Heart left ventricle (tissue), 16 donors: ENCODE measurements at regions not wholly inside any gene's neighbourhood (a gene's known extent, or its start where the extent isn't known, plus 50 kb on each side); places are given as distances from the start of the nearest gene placed in this dataset.
"Not testable (repeated sequence)": the region's sequence is repeated elsewhere in the genome, so short reads cannot be mapped to it uniquely, and the experiment has no call there.

Source experiments
- ATAC-seq, 4 donors: fragments of 200-7000 bp; cut with Tn5 transposase; one replicate each; pipeline ENCODE4 v1.9.1; 2020 to 2022; ENCODE audit warnings: moderate library complexity in 4 of 4, mild to moderate bottlenecking in 3 of 4, moderate number of reproducible peaks in 1 of 4
- DNase-seq, 5 donors: peaks; one replicate each; pipeline ENCODE4 v3.0.0-alpha.2; 2020
- H3K27ac ChIP-seq, 12 donors: fragments of 200-600 bp; sonication (generic) in 4 of 12; one replicate each; pipeline versions ENCODE4 v1.5.0 to v1.8.0; 2016 to 2022; ENCODE audit warnings: mild to moderate bottlenecking in 2 of 12
- H3K27me3 ChIP-seq, 9 donors: fragments of 200-600 bp; sonication (generic) in 2 of 9; one replicate each; pipeline versions ENCODE4 v1.5.1 to v1.8.0; 2016 to 2022; ENCODE audit warnings: mild to moderate bottlenecking in 3 of 9
- H3K36me3 ChIP-seq, 9 donors: fragments of 200-600 bp; sonication (generic) in 2 of 9; one replicate each; pipeline versions ENCODE4 v1.5.0 to v1.8.0; 2018 to 2022; ENCODE audit warnings: mild to moderate bottlenecking in 2 of 9
- H3K4me1 ChIP-seq, 12 donors: fragments of 200-600 bp; sonication (generic) in 4 of 12; one replicate each; pipeline versions ENCODE4 v1.5.0 to v1.8.0; 2016 to 2022; ENCODE audit warnings: mild to moderate bottlenecking in 3 of 12
- H3K4me3 ChIP-seq, 12 donors: fragments of 200-600 bp; sonication (generic) in 4 of 12; one replicate each; pipeline versions ENCODE4 v1.5.0 to v1.8.0; 2017 to 2022; ENCODE audit warnings: mild to moderate bottlenecking in 9 of 12, moderate library complexity in 4 of 12
- H3K9me3 ChIP-seq, 12 donors: fragments of 200-600 bp; sonication (generic) in 4 of 12; one replicate each; pipeline versions ENCODE4 v1.5.0 to v1.8.0; 2016 to 2022; ENCODE audit warnings: mild to moderate bottlenecking in 1 of 12
- POLR2A ChIP-seq, 2 donors: fragments of 450-650 bp; IDR thresholded peaks; one replicate each; pipeline ENCODE4 v1.6.1; 2017; ENCODE audit warnings: antibody characterized with exemption in 2 of 2, mild to moderate bottlenecking in 2 of 2, moderate library complexity in 2 of 2
- WGBS, 4 donors: extraction: QIAGEN DNeasy Blood & Tissue Kit in 2 of 4; methylation state at CpG; one replicate each; pipeline versions ENCODE4 v1.1.5 to v1.1.7; 2013 to 2018; 5-methylcytosine and 5-hydroxymethylcytosine counted together
- intact Hi-C, 10 donors: fragments of 100-400 bp; cut with DNase I; formaldehyde crosslinking; loops; one replicate each; pipeline versions ENCODE4 v1.11.1 to v1.14.2; 2022
- TF ChIP-seq, protein P1 (sequence below), 12 donors: fragments of 200-600 bp; sonication (generic) in 4 of 12; IDR thresholded peaks; one replicate each; pipeline versions ENCODE4 v1.5.0 to v1.8.0; 2018 to 2022; ENCODE audit warnings: antibody characterized with exemption in 12 of 12, mild to moderate bottlenecking in 5 of 12
- donor health status: ischemic (EF 13 %, LVEDD 7.1; RV severe dilation, severe dysfunction).
- donor health status: healthy with polysubstance abuse.
- donor health status: DM: no; HTN: yes; CAD: no.
- donor health status: DM: no; HTN: no; CAD: no.
- donor health status: ischemic (EF 25% LVEDD 6.9; RV normal size, moderate dysfunction).
- donor health status: ischemic (EF 25% LVEDD 5.7; RV mildly dilated, moderate dysfunction).
- donor health status: healthy.
- donor health status: DM: yes; HTN: yes; CAD: no.
- donor health status: ischemic (EF 35%, LVEDD 5.7; RV mildly dilated, moderate dysfunction).
- donor health status: nonischemic (EF 11% LVEDD 7.7; RV severe dilation, severe dysfunction).
- donor health status: DM: yes; HTN: yes; CAD: no.
- donor health status: PGD.
- donor health status: ischemic (EF 29% LVEDD 5.4; RV normal size, mild dysfunction).
- donor health status: nonischemic (EF 23%, LVEDD 6.1; RV moderate dilation, normal function).

DNA sequence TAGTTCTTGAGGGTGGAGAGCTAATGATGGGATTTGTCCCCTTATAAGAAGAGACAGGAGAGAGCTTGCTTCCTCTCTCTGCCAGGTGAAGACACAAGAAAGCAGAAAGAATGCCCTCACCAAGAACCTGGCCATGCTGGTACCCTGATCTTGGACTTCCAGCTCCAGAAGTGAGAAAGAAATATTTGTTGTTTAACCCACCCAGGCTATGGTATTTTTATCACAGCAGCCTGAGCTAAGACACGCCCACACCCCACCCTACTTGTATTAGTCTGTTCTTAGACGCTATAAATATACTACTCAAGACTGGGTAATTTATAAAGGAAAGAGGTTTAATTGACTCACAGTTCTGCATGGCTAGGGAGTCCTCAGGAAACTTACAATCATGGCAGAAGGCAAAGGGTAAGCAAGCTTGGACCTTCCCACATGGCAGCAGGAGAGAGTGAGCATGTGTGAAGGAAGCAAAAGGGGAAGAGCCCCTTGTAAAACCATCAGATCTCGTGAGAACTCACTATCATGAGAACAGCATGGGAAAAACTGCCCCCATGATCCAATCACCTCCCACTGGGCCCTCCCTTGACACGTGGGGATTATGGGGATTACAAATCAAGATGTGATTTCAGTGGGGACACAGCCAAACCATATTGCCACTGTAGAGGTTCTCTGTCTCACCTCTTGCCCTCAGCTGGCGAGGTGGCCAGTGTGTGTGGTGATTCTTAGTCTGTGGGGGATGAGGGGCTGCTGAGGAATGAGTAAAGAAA, 57.4 kb upstream of the RCBTB2 start:
- ATAC-seq (no peak), DNase-seq (no peak)
- no peaks in the 10 kb centered on the region for H3K36me3 ChIP-seq
- no peaks in the 10 kb centered on the region for H3K9me3 ChIP-seq
- no peak overlapping the region for H3K4me3 ChIP-seq
- intact Hi-C loops: loop anchor here in 3 of 10 donors (10.0 kb wide), 3 partner anchors 144 to 694 kb away; no protein-coding TSS in a partner anchor
- no peak overlapping the region for H3K27ac ChIP-seq
- H3K4me1 ChIP-seq: peaks cover 0 to 22% (median 18%) of the 10 kb centered on the region in 12 donors
- no peak for TF ChIP-seq POLR2A (IDR thresholded peaks at IDR 0.05)
- TF ChIP-seq, protein P1, sequence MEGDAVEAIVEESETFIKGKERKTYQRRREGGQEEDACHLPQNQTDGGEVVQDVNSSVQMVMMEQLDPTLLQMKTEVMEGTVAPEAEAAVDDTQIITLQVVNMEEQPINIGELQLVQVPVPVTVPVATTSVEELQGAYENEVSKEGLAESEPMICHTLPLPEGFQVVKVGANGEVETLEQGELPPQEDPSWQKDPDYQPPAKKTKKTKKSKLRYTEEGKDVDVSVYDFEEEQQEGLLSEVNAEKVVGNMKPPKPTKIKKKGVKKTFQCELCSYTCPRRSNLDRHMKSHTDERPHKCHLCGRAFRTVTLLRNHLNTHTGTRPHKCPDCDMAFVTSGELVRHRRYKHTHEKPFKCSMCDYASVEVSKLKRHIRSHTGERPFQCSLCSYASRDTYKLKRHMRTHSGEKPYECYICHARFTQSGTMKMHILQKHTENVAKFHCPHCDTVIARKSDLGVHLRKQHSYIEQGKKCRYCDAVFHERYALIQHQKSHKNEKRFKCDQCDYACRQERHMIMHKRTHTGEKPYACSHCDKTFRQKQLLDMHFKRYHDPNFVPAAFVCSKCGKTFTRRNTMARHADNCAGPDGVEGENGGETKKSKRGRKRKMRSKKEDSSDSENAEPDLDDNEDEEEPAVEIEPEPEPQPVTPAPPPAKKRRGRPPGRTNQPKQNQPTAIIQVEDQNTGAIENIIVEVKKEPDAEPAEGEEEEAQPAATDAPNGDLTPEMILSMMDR (IDR thresholded peaks at IDR 0.05): no peak
- 57 to 61% (median 59%) methylated on average over 5 of the region's 5 CpGs for WGBS, 4 donors
- no peaks in the 10 kb centered on the region for H3K27me3 ChIP-seq

DNA sequence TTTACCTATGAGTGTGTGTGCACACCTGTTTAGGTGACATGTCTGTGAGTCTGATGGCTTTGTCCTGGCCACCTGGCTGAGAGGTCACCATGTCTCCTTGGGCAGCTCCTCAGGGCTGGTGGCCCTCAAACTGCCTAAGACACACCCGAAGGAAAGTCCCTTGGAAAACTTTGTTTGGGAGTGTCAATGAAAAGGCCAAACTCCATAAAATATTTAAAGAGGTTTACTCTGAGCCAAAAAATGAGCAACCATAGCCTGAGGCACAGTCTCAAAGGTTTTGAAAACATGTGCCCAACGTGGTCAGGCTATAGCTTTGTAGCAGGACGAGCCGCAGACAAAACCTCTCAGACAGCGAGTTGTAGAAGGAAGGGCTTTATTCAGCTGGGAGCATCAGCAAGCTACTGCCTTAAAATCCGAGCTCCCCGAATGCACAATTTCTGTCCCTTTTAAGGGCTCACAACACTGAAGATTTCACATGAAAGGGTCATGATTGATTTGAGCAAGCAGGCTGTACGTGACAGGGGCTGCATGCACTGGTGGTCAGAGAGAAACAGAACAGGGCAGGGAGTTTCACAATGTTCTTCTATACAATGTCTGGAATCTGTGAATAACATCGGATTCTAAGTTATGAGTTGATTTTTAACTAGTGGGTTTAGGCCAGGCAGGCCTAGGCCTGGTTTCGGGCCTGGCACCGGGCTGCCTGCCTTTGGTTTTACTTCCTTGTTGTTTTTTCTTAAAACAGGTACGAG, 58.4 kb upstream of the RCBTB2 start:
- intact Hi-C loops: loop anchor here in 3 of 10 donors (10.0 kb wide), 3 partner anchors 144 to 694 kb away; no protein-coding TSS in a partner anchor
- H3K27me3 ChIP-seq, H3K36me3 ChIP-seq, H3K4me3 ChIP-seq, DNase-seq, H3K9me3 ChIP-seq, ATAC-seq, H3K27ac ChIP-seq: not testable (repeated sequence)
- 91 to 96% (median 93%) methylated on average over 12 of the region's 12 CpGs for WGBS, 4 donors
- peaks cover 0 to 16% (median 8%) of the 10 kb centered on the region in 12 donors for H3K4me1 ChIP-seq

DNA sequence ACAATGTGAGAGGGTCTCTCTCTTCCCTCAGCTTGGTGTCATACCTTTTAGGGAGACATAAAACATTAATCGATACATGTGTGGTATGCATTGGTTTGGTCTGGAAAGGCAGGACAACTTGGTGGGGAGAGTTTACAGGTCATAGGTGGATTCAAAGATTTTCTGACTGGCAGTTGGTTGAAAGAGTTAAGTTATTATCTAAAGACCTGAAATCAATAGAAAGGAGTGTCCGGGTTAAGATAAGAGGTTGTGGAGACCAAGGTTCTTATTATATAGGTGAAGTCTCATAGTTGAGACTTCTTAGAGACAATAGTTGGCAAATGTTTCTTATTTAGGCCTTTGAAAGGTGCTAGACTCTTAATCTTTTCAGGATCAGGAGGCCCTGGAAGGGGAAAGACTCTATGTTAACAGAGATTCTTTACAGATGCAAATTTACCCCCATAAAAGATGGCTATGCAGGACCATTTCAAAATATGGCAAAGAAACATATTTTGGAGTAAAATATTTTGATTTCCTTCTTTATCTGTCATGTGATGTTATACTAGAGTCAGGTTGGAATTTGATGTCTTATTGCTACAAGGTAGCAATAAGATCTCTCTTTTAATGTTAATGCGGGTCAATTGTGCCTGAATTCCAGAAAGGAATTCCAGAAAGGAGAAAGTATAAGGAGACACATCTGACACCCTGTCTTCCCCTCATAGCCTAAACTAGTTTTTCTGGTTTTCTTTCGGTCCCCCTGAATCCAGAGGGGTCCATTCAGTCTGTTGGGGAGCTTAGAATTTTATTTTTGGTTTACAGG, 59.2 kb upstream of the RCBTB2 start:
- Histone ChIP-seq H3K36me3 (no peaks in the 10 kb centered on the region), H3K4me3 (no peak overlapping the region), H3K4me1 (peaks cover 0 to 9% (median 3%) of the 10 kb centered on the region in 12 donors), H3K27ac (no peak overlapping the region), H3K9me3 (peaks cover 0 to 2% (median 0%) of the 10 kb centered on the region in 12 donors), H3K27me3 (no peaks in the 10 kb centered on the region)
- WGBS, 4 donors: 85 to 94% (median 88%) methylated on average over 4 of the region's 4 CpGs
- TF ChIP-seq, protein P1 (IDR thresholded peaks at IDR 0.05): no peak
- no peak for TF ChIP-seq POLR2A (IDR thresholded peaks at IDR 0.05)
- intact Hi-C loops: loop anchor here in 3 of 10 donors (10.0 kb wide), 3 partner anchors 143 to 693 kb away; no protein-coding TSS in a partner anchor
- DNase-seq (no peak), ATAC-seq (no peak)

DNA sequence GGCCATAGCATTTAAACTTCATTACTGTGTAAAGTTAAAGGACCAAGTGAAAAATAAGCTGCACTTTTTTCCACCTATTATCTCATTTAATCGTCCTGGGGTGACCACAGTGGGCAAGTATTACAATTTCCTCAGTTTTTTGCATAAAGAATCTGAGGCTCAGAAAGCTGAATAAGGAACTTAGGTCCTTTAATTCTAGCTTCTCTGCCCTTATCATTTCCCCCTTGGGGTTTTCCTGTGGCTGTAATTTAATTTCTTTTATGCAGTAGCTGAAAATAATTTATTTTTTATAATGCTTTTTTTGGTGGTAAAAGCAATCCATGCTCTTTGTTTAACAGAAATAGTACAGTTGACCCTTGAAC, 59.8 kb upstream of the RCBTB2 start:
- 41 to 59% (median 53%) methylated on average over 1 of the region's 1 CpG for WGBS, 4 donors
- intact Hi-C loops: loop anchor here in 3 of 10 donors (10.0 kb wide), 3 partner anchors 142 to 692 kb away; no protein-coding TSS in a partner anchor
- no peak for DNase-seq

More for the DNA sequence above, 59.8 kb upstream of the RCBTB2 start:
- ATAC-seq: no peak
- peaks cover 0 to 5% (median 0%) of the 10 kb centered on the region in 12 donors for H3K4me1 ChIP-seq
- H3K9me3 ChIP-seq: peaks cover 0 to 7% (median 0%) of the 10 kb centered on the region in 12 donors
- TF ChIP-seq POLR2A (IDR thresholded peaks at IDR 0.05): no peak
- TF ChIP-seq, protein P1 (IDR thresholded peaks at IDR 0.05): no peak
- no peaks in the 10 kb centered on the region for H3K27me3 ChIP-seq
- no peak overlapping the region for H3K4me3 ChIP-seq
- H3K36me3 ChIP-seq: no peaks in the 10 kb centered on the region
- no peak overlapping the region for H3K27ac ChIP-seq
